ENCODE measurements at regions not wholly inside any gene's neighbourhood (a gene's known extent, or its start where the extent isn't known, plus 50 kb on each side); places are given as distances from the start of the nearest gene placed in this dataset.

- TF ChIP-seq CTCF (conservative IDR thresholded peaks at IDR 0.05; ENCODE audit: low read length), result no peak
- no peak for TF ChIP-seq EZH2phosphoT487 (IDR thresholded peaks at IDR 0.05; ENCODE audit: borderline replicate concordance)
Measured at GRCh38 chr14:31930070-31930469, 147.0 kb upstream of the ARHGAP5 start.
